Lower leg skin (tissue), 3 donors: ENCODE measurements at regions not wholly inside any gene's neighbourhood (a gene's known extent, or its start where the extent isn't known, plus 50 kb on each side); places are given as distances from the start of the nearest gene placed in this dataset.

Experiments used
- POLR2A ChIP-seq, 2 donors: fragments of 450-650 bp; IDR thresholded peaks; one replicate each; pipeline ENCODE4 v1.6.1; 2016 to 2017; ENCODE audit warnings: antibody characterized with exemption in 2 of 2, mild to moderate bottlenecking in 1 of 2, moderate library complexity in 1 of 2
- TF ChIP-seq, protein P1 (sequence below), 3 donors: fragments of 450-650 bp; IDR thresholded peaks; one replicate each; pipeline ENCODE4 v1.5.1; 2016; ENCODE audit warnings: antibody characterized with exemption in 3 of 3, mild to moderate bottlenecking in 3 of 3, moderate library complexity in 2 of 3

DNA sequence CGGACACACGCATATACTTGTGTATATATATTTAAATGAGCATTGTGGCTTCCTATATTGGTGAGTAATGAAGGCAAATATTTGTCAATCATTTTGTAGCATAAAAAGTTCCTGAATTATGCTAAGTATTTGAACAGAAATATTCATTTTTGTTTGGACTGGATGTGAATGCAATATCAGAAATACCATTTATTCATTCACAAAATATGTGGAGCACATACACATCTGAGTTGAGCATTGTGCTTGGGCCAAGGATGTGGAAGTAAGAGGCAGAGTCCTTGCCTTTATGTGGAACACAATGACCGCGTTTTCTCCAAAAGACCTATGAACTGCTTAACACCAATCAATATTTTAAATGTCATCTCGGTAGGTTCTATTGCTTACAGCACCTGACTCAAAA lies 1086.5 kb downstream of the NR2F1-AS1 start:
- TF ChIP-seq, protein P1, sequence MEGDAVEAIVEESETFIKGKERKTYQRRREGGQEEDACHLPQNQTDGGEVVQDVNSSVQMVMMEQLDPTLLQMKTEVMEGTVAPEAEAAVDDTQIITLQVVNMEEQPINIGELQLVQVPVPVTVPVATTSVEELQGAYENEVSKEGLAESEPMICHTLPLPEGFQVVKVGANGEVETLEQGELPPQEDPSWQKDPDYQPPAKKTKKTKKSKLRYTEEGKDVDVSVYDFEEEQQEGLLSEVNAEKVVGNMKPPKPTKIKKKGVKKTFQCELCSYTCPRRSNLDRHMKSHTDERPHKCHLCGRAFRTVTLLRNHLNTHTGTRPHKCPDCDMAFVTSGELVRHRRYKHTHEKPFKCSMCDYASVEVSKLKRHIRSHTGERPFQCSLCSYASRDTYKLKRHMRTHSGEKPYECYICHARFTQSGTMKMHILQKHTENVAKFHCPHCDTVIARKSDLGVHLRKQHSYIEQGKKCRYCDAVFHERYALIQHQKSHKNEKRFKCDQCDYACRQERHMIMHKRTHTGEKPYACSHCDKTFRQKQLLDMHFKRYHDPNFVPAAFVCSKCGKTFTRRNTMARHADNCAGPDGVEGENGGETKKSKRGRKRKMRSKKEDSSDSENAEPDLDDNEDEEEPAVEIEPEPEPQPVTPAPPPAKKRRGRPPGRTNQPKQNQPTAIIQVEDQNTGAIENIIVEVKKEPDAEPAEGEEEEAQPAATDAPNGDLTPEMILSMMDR (IDR thresholded peaks at IDR 0.05) = no peak
- TF ChIP-seq POLR2A (IDR thresholded peaks at IDR 0.05) = no peak
